GM19351 (cell line): ENCODE measurements at regions not wholly inside any gene's neighbourhood (a gene's known extent, or its start where the extent isn't known, plus 50 kb on each side); places are given as distances from the start of the nearest gene placed in this dataset.

Source experiments
- ATAC-seq: cut with Tn5 transposase; IDR thresholded peaks from one replicate; pipeline ENCODE4 v1.9.1; 2021; ENCODE audit warnings: mild to moderate bottlenecking, moderate library complexity; ENCODE audit not compliant: unreplicated experiment

DNA sequence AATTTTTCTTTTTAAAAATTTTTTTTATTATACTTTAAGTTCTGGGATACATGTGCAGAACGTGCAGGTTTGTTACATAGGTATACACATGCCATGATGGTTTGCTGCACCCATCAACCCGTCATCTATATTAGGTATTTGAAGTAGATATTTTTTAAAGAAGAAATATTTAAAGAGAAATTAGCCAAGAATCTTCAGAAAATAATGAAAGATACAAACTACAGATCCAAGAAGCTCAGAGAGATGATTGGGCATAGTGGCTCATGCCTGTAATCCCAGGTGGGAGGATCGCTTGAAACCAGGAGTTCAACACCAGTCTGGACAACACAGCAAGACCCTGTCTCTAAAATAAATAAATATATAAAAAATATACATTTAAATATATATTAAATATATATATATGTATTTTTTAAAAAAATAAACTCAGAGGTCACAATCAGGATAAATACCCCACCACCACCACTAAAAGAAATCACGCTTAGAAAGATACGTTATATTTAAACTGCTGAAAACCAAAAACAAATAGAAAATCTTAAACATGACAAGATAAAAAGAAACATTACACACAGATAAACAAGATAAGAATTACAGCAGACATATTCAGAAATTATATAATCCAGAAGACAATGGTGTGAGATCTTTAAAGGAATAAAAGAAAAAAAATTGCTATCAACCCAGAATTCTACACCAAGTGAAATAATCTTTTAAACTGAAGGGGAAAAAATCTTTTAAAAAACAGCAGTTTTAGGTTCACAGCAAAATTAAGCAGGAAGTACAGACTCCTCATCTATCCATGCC lies 57.5 kb downstream of the CSF2 start:
- no peak for ATAC-seq

DNA sequence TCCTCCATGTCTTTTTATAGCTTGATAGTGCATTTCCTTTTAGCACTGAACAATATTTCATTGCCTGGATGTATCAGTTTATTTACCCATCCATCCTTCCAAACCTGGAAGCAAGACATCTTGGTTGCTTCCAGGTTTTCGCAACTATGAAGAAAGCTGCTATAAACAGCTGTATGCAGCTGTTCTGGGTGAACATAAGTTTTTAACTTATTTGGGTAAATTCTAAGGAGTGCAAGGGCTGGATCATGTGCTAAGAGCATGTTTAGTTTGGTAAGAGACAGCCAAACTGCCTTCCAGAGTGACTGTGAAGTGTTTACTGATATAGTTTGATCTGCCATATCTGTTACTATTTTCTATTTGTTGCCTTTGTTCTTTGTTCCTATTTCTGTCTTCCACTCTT lies 58.5 kb downstream of the CSF2 start:
- ATAC-seq = no peak

DNA sequence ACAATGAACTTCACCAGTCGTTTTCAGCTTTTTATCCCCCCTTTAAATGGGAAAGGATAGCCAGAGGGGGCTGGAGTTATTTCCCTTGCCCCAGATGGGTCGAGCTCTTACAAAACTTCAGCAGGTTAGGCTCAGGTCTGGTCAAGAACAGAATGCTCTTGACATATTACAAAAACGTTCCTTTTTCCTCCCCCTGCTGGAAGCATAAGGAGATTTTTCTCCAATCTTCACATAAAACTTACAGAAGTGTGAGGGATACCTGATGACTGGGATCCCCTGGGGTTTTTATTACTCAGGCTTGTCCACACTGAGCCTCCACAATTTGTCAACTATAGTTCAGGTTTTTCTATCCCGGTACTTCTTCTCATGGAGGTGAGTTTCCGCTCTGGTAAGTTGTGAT lies 60.8 kb downstream of the CSF2 start:
- ATAC-seq = no peak

DNA sequence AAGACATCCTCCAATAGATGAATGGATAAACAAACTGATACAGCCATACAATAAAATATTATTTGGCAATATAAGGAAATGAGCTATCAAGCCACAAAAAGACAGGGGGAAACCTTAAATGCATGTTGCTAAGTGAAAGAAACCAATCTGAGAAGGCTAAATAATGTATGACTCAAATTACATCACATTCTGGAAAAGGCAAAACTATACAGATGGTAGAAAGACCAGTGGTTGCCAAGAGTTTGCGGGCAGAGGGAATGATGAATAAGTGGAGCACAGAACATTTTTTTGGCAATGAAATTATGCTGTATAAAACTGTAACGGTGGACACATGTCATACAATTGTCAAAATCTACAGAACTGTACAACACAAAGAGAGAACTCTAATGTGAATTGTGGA lies 63.3 kb downstream of the CSF2 start:
- no peak for ATAC-seq

DNA sequence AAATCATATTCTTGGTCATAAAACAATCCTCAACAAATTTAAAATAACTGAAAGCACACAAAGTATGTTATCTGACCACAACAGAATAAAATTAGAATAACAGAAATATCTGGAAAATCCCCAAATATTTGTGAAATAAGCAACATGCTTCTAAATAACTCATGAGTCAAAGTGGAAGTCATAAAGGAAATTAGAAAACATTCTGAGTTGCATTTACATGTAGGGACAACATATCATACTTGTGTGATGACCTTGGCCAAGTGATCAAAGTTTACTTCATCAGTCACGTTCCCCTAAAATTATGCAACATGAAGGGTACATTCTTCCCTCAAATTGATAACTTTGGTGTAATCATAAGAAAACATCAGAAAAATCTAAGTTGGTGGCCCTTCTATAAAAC lies 64.7 kb downstream of the CSF2 start:
- peak; percentile 53 for ATAC-seq
